ENCODE measurements at regions not wholly inside any gene's neighbourhood (a gene's known extent, or its start where the extent isn't known, plus 50 kb on each side); places are given as distances from the start of the nearest gene placed in this dataset.
"Not testable (repeated sequence)": the region's sequence is repeated elsewhere in the genome, so short reads cannot be mapped to it uniquely, and the experiment has no call there.

DNA sequence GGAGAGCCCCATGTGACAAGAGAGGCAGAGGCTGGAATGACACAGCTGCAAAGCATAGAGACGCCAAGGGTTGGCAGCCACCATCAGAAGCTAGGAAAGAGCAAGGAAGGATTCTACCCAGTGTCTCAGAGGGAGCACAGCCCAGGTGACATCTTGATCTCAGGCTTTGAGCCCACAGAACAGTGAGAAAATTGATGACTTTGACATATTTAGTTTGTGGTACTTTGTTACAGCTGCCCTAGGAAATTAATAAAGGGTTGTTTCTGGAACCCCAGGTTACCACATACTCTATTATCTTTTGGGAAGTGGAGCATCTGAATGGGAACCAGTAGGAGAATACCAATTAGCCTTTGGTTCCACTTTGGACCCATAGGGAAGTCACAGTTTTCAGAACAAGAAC, 231.7 kb downstream of the ZNF621 start:
- DNase-seq = no peak

DNA sequence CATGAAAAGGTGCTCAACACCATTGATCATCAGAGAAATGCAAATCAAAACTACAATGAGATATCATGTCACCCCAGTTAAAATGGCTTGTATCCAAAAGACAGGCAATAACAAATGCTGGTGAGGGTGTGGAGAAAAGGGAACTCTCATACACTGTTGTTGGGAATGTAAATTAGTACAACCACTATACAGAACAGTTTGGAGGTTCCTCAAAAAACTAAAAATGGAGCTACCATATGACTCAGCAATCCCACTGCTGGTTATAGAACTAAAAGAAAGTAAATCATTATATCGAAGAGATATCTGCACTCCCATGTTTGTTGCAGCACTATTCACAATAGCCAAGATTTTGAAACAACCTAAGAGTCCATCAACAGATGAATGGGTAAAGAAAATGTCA, 238.0 kb downstream of the ZNF621 start:
- DNase-seq = not testable (repeated sequence)

DNA sequence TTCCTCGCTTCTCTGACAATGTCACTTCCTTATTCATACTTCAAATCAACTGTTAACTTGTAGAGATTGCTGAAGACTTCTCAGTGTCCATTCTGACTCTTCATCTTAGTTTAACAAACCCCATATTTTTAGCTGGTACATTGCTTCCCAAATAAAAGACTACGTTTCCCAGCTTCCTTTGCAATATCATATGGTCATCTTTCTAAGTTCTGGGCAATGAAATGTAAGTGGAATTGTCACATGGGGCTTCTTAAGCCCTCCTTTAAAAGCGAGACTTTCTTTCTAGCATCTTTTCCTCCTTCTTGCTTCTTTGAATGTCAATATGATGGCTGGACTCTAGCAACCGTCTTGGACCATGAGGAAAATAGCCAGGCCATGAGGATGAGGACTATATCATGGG, 239.0 kb downstream of the ZNF621 start:
- no peak for DNase-seq

DNA sequence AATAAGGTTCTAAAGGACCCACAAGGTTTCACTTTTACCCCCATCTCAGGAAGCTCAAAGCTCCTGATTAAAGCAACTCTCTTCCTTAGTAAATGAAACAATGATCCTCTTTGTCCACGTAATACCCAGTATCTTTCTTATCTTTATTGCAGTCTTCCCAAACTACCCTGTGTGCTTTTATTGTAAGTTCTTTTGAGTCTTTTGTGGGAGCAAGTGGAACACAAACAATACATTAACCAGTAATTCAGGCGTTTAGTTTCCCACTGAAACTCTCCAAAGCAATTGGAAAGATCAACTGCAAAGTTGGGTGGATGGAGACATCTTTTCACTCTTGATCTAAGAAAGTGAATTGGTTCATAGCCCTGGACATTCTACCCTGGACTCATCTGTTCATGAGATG, 240.0 kb downstream of the ZNF621 start:
- DNase-seq = no peak

DNA sequence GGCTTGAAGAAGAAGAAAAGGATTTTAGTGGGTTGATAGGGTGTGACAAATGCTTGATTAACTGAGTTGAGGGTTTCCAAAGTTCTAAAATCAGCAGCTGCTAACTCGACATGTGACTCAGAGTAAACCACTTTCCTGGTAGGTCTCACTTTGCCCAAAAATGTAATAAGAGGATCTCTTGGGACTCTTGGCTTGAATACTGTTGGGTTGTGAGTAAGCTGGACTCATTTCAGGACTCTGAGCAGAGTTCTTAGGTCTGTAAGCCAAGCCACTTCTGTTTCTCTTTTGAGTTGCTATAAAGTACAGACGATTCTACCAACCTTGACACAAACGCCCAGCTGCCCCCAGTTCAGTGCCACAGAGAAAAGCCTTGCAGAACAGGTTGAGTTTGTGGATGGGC, 241.1 kb downstream of the ZNF621 start:
- DNase-seq = no peak

DNA sequence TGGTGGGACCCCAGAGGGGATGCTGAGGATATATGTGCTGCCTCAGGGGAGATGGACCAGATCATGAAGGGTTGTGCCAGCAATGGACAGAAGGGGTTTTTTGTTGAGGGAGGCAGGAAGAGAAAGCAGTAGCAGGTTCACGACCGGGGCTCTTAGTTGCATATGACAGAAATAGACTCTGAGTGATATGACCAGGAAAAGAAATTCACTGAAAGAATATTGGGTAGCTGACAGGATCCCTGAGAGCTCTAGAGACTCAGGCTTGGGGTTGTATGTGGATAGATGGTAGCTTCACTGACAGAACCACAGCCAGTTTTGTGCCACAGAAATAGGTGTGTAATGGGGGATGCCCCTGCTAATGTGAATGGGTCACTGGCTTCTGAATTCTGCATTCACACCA, 241.6 kb downstream of the ZNF621 start:
- no peak for DNase-seq

DNA sequence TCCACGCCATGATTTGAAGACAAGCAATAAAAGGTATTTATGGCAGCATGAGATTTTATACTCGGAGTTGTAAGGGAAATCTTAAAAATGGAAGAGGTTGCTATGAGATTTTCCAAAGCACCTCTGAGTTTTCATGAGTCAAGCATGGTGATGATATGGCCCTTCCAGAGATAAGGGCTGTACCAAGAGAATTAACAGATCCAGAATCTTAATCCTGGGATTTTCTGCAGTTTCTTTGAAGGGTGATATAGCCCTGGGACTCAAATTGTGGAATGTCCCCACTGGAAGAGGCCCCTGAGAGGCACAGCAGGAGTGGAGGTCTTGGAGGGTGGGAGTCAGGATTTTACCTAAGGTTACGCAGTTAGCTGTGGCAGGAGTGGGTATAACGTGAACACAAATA, 243.3 kb downstream of the ZNF621 start:
- no peak for DNase-seq

DNA sequence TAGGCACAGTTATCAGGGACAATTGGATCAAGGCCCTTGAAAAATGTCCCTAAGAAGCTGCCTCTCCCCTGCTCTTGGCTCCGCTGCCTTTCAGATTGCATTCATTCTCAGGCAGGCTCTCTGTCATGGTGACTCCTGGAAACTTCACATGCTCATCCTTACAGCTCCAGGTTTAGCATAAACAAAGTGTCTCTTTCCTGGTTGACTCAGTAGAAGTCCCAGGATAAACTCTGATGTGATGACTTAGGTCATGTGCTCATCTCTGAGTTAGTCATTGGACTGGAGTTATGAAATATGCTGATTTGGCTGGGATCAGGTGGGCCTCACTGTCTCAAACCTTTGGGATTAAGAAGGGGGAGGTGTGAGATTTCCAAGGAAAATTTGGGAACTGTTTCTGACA, 243.8 kb downstream of the ZNF621 start:
- no peak for DNase-seq

DNA sequence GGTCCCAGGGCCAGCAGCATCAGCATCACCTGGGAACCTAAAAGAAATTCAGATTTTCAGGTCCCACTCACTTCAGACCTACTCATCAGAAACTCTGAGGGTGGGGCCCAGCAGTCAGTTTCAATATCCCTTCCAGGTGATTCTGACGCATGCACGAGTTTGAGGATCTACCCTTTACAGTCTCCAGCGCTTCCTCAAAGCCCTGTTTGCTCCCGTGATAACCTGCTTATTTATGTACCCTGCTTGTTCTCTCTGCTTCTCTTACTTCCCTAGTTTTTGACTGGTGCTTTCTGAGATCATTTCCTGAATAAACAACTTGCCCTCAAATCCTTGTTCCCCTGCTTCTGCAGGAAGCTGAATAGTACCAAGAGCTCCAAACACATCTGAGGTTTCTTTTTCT, 245.3 kb downstream of the ZNF621 start:
- DNase-seq = no peak

DNA sequence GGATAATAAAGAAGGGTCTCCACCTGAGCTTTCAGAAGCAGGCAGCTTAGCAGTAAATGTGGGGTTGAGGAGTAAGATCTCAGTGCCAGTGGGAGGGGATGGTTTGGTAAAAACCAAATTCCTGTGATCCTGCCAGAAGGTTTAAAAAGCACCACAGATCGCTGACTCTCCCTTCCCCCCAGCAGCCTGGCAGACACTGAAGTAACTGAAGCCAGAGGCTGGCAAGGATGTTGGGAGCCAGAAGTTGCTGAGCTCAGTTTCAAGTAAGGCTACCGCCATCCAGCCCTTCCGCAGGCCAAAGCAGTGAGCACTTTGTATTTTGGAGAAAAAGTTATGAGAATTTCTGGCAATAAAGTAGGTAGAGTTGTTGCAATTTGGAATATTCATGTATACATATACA, 246.4 kb downstream of the ZNF621 start:
- no peak for DNase-seq

DNA sequence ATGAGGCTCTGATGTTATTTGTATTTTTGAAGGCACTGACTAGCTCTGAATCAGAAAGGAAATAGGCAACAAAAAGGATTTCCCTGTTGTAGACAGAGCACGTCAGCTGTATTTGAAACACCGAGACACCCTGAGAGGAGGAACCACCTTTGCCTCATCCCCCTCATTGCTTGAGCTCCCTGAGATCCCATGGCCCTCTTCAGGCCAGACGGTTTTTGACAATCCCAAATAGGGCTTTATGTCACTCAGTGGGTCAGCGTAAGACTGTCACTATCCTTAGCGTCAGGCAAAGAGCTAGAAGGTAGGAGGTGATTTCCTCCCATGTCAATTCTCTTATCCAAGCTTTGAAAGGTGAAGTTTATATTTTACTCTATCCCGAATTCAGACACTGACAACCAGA, 254.3 kb downstream of the ZNF621 start:
- no peak for DNase-seq

DNA sequence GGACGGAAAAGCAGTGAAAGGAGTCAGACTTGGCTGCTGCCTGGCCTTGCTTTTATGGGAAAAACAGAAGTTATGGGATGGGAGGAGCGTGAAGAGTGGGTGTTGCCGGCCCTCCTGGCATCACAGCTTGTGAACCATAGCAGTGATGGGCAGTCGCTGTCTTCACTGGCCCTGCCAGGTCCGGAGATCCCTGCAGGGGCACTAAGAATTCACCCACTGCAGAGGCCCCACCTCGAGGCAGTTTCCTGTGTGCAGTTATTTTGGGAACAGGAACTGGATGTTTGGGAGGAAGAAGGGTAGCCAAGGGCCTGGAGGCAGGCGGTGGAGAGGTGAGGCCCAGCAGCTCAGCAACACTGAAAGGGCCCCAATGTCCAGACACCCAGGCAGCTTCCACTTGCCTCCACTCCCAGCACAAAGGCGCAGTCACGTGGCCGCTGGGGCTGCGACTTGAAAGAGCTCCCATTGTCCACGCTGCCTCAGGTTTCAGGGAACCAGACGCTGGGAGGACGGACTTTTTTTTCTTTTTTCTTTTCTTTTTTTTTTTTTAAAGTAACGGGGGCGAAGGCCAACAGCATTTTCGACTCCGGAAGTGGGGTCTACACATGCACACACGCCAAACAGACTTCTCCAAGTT, 255.6 kb downstream of the ZNF621 start:
- peak; percentile 62 to 81 for DNase-seq

DNA sequence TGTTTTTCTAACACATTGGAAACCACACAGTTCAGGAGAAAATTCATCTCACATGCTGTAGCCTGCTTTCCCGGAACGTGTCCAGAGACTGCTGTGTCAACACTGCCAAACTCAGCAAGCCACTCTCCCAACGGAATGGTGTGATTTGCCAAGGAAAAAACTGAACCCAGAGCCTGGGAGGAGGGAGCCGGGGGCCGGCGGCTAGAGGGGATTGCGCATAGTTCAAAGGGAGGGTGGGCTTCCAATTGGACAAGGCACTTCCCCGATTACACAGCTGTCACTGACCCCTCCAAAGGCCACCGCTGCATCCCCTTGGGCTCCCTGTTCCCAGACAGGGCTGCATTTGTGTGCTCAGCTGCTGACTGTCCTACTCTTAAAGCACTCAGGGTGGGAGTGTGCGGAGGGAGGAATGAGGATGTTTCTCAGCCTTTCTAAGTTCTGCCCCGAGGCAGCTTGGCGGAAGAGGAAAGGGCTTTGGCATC, 256.2 kb downstream of the ZNF621 start:
- DNase-seq = no peak

DNA sequence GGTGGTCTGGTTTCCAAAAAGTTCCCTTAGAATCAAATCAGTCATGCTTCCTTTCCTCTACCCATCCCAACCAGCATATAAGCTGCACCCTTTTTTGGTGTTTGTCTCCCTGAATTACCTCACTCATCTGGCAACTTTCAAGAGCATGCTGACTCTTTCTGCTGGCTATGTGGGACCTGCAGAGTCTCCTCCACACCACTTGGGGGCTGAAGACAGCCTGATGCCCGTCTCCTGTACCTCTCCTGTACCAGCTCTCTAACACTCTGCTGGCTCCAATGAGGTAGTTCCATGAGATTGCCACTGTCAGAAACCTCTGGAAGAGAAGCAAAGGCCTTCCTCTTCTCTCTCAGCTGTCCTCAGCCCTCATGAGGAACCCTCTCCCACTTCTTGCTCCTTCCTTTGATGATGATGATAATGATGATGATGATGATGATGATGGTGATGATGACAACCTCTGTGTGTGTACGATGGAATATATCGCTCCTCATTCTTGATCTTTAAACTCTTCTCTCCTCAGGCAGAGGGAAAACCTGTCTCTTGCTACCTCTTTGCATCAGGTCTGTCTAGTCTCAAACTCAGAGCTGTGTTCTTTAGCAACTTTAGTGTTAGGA, 257.5 kb downstream of the ZNF621 start:
- DNase-seq = no peak

DNA sequence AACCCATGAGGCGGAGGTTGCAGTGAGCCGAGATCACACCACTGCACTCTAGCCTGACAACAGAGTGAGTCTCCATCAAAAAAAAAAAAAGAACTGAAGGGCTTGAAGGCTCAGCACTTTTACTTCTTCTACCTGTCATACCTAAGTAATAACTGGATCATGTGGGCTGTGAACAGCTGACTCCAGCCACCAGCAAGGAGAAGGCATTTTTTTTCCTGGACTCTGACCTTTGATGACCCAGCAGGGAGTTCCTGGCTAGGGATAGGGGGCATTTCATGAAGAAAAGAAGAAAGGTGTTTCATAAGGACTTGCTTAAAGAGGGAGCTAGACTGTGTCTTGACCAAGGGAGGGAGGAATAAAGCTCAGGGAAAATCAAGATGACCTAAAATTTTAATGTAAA, 266.0 kb downstream of the ZNF621 start:
- DNase-seq = no peak

DNA sequence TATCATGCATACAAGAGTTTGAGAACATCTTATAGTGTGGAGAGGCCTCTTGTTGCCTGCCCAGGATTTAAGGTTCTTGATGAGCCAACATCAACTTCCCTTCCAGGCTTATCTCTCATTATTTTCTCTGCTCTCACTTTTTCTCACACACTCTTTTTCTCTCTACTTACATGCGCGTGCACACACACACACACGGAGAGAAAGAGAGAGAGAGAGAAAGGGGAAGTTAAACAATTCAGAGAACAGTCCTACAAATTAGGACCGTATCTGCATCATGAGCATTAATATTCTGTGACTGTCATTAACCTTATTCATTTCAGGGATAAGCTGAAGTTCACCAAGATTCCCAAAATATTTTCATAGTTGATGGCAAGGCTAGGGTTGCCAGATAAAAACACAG, 269.0 kb downstream of the ZNF621 start:
- DNase-seq = no peak

DNA sequence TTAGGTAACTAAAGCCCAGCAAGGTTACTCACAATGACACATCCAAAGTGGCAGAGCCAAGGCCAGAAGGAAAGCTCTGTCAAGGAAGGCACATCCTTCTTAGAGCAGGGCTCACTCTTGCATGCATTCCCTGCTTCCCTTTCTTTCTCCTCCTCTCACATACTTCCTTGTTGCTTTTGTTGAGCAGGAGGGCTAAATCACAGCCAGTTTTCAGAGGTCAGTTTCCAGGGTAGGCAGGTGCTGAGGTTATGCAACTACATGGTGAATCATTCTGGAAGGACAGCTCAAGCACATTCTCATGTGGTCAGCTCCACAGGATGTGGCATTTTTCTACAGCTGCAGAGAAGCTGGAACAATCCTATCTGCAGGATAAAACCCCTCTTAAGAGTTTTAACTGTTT, 275.6 kb downstream of the ZNF621 start:
- no peak for DNase-seq

DNA sequence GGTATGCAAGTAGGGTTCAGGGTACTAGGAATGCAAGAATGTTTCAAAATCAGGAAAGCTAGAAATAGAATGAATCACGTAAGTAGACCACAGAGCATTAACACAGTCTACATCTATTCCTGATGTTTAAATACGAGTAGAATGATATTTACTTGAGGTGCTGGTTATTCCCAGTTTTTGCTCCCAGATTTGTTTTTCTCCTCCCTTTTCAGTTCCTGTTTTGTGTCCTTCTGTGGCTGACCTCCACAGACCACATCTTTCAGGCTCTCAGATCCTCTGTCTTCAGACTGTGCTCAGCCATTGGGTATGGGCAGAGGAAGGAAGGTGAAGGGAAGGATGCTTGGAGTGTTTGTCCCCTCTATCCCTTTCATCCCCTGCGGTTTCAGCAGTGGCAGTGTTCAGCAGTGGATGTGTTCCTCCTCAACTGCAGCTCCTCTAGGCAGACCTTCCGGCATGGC, 276.6 kb downstream of the ZNF621 start:
- no peak for DNase-seq

DNA sequence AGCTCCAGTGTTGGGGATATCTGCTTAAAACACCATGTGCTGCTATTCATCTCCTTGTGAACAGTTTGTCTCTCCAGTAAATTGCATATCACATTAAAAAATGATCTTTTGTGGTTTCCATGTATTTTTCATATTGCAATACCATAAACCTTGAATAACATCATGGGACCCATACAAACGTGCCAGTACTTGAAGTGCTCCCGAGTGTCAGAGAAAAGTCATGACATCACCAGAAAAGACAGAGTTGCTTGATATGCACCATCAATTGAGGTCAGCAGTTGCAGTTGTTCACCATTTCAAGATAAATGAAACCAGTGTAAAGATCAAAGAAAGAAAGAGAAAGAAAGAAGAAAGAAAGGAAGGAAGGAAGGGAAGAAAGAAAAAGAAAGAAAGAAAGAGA, 278.6 kb downstream of the ZNF621 start:
- DNase-seq = no peak

DNA sequence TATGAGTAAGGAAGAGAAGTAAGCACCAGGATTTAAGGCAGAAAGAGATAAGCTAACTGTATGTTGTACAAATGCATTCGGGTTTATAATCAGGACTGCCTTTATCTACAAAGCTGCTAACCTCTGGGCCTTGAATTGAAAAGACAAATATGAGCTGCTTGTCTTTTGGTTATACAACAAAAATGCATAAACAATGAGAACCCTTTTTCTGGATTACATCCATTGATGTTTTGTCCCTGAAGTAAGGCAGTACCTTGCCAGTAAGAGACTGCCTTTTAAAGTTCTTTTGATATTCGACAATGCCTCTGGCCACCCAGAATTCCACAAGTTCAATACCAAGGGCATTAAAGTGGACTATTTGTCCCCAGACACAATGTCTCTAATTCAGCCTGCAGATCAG, 280.7 kb downstream of the ZNF621 start:
- DNase-seq = no peak

DNA sequence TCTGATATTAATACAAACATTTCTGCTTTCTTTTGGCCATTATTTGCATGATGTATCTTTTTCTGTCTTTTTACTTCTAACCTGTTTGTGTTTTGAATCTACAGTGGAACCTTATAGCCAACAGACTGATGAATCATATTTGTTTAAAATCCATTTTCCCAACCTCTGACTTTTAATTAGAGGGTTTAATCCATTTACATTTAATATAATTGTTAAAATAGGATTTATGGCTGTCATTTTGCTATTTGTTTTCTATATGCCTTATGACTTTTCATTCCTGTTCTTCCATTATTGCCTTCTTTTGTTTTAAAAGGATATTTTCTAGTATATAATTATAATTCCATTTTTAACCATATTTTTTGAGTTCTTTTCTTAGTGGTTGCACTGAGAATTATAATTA, 286.1 kb downstream of the ZNF621 start:
- DNase-seq = no peak

DNA sequence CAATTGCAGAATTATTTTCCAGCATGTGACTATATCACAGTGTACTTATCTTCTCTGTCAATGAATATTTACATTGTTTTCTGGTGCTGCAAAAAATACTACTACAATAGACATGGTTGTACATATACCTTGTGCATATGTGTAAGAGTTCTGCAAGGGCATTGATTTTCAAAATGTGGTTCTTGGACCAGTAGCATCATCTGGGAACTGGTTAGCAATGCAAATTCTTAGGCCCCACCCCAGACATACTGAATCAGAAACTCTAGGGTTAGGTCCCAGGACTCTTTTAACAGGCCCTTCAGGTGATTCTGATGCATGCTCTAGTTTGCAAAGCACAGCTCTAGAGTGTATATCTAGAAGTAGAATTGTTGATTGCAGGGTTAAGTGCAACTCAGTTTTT, 292.3 kb downstream of the ZNF621 start:
- DNase-seq = no peak

DNA sequence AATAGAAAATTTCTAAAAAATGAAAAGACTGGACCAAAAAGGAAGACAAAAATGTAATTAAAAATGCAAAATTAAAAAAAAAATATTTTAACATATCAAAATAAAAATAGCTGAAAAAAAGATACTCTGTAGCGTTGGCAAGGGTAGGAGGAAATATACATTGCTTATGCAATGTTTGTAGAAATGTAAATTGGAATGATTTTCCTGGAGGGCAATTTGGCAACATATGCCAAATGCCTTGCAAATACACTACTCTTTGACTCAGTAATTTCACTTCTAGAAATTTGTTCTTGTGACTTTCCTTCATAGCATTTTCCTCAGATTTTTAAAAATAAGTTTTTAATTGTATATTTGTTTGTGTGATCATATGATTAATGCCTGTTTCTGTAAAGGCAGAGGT, 296.6 kb downstream of the ZNF621 start:
- DNase-seq = no peak

DNA sequence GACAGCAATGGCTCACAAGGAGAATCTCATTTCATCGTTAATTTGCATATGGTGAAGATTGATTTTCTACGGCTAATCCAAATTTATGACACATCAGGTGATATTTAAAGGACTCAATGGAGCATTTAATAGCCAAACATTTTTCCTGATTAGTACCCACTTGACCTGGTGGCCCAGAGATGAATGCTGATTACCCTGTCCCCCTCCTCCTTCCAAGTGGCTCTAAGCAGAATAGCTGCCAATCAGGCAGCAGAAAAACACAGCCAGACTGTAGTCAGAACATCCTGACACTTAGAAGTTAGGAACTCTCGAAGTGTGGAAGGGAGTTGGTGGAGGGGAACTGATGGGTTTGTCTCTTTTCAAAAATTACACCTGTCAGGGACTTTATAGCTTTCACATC, 302.5 kb downstream of the ZNF621 start:
- DNase-seq = no peak

Measured in hippocampal formation (tissue), 2 donors.